PFSK-1 (cell line): ENCODE measurements at regions not wholly inside any gene's neighbourhood (a gene's known extent, or its start where the extent isn't known, plus 50 kb on each side); places are given as distances from the start of the nearest gene placed in this dataset.

ENCODE experiments used
- FOXP2 ChIP-seq: optimal IDR thresholded peaks from 2 replicates; pipeline ENCODE3; 2011; ENCODE audit warnings: borderline replicate concordance, control low read depth, inconsistent platforms; ENCODE audit not compliant: insufficient read depth; ENCODE audit errors: extremely low read length, extremely low read depth
- POLR2AphosphoS5 ChIP-seq: IDR thresholded peaks from 2 replicates; pipeline ENCODE4 v1.6.1; 2012; ENCODE audit warnings: low read depth, mild to moderate bottlenecking, control low read depth, low read length, moderate library complexity
- SIN3A ChIP-seq: IDR thresholded peaks from 2 replicates; pipeline ENCODE4 v1.6.1; 2012; ENCODE audit warnings: mild to moderate bottlenecking, low read length, moderate library complexity, borderline replicate concordance; ENCODE audit not compliant: insufficient read depth
- TAF1 ChIP-seq: IDR thresholded peaks from 2 replicates; pipeline ENCODE4 v1.6.1; 2012; ENCODE audit warnings: low read length, control low read depth, borderline replicate concordance; ENCODE audit not compliant: insufficient read depth
- TF ChIP-seq, protein P1 (sequence below), 2 experiments: IDR thresholded peaks; 2 replicates each; pipeline versions ENCODE4 v1.6.1 to v1.8.0; 2011 to 2012; ENCODE audit warnings: low read depth in 2 of 2, low read length in 2 of 2, control low read depth in 1 of 2, inconsistent platforms in 1 of 2, mild to moderate bottlenecking in 1 of 2, moderate library complexity in 1 of 2; ENCODE audit not compliant: insufficient read depth in 1 of 2

DNA sequence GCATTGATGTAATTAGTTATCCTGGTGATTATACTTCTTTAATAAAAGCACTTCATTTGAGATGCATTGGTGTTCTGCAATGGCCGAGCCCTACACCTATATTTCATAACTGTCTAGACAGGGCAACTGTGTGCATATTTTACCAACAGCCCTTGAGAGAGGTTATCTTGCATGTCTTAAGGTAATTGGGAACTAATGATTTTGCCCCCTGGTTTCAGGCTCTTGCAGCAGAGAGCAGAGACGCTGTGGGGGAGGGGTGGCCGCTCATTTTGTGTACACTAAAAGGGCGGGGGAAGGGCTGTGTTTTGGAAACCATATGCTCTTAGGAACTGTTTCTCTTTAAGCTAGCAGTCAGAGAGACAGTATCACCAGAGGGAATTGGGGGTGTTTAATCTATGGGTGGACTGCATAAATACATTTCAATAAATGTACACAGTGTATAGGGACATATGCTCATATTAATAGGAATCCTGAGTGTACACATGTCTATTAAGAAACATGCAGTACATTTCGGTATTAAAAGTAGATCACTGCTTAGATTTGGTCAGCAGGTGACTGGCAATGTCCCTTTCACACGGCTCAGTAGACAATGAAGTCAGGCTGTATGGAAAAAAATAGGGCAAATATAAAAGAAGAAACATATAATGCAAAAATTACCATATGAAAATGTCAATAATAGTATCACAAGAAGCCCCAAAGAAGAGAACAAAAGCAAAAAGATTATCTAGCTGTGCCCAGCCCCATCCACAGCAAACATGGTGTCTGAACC is 402.9 kb upstream of the CITED2 start:
- TF ChIP-seq FOXP2 (no peak), SIN3A (no peak), TAF1 (no peak), POLR2AphosphoS5 (no peak)
- TF ChIP-seq, protein P1, sequence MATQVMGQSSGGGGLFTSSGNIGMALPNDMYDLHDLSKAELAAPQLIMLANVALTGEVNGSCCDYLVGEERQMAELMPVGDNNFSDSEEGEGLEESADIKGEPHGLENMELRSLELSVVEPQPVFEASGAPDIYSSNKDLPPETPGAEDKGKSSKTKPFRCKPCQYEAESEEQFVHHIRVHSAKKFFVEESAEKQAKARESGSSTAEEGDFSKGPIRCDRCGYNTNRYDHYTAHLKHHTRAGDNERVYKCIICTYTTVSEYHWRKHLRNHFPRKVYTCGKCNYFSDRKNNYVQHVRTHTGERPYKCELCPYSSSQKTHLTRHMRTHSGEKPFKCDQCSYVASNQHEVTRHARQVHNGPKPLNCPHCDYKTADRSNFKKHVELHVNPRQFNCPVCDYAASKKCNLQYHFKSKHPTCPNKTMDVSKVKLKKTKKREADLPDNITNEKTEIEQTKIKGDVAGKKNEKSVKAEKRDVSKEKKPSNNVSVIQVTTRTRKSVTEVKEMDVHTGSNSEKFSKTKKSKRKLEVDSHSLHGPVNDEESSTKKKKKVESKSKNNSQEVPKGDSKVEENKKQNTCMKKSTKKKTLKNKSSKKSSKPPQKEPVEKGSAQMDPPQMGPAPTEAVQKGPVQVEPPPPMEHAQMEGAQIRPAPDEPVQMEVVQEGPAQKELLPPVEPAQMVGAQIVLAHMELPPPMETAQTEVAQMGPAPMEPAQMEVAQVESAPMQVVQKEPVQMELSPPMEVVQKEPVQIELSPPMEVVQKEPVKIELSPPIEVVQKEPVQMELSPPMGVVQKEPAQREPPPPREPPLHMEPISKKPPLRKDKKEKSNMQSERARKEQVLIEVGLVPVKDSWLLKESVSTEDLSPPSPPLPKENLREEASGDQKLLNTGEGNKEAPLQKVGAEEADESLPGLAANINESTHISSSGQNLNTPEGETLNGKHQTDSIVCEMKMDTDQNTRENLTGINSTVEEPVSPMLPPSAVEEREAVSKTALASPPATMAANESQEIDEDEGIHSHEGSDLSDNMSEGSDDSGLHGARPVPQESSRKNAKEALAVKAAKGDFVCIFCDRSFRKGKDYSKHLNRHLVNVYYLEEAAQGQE (IDR thresholded peaks at IDR 0.05; ENCODE audit: insufficient read depth in 1 of 2, low read depth in 2 of 2, low read length in 2 of 2) = no peak

DNA sequence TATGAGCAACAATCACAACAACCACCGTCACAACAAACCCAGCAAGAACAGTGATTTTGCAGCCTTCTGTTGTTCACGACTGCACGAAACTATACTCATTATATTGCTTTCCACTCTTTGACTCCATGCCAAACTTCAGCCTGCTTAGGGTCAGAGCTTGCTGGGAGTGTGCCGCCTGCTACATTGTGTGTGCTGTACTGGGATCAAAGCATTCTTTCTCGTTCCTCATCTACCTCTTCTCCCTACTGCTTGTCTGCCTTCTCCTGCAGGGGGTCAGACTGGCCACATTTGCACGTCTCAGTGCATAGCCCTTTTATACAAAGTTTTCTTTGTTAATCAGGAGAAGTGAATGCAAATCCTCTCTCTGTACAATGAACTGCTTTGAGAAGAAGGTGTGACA is 401.6 kb upstream of the CITED2 start:
- TF ChIP-seq POLR2AphosphoS5 (no peak), SIN3A (no peak), FOXP2 (no peak), TAF1 (no peak)
- TF ChIP-seq, protein P1 (IDR thresholded peaks at IDR 0.05; ENCODE audit: insufficient read depth in 1 of 2, low read depth in 2 of 2, low read length in 2 of 2) = no peak

DNA sequence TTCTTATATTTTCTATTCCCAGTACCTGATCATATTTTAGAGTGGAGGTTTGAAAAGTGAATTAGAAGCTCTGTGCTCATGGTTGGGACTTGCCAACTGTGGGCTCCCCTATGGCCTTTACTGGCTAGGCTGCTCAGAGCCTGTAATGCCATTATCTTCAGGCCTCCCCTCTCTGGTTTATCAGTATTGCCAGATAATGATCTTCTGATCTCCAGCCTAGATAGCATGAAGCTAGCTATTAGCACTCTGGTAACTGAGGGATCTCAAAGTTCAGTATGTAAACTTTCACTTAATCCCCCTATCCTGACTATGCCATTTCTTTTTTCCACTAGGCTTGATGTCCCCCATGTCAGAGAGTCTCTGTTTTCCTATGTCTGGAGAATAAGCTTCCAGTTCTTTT is 393.7 kb upstream of the CITED2 start:
- TF ChIP-seq FOXP2 (no peak), SIN3A (no peak), TAF1 (no peak), POLR2AphosphoS5 (no peak)
- TF ChIP-seq, protein P1 (IDR thresholded peaks at IDR 0.05; ENCODE audit: insufficient read depth in 1 of 2, low read depth in 2 of 2, low read length in 2 of 2) = no peak

DNA sequence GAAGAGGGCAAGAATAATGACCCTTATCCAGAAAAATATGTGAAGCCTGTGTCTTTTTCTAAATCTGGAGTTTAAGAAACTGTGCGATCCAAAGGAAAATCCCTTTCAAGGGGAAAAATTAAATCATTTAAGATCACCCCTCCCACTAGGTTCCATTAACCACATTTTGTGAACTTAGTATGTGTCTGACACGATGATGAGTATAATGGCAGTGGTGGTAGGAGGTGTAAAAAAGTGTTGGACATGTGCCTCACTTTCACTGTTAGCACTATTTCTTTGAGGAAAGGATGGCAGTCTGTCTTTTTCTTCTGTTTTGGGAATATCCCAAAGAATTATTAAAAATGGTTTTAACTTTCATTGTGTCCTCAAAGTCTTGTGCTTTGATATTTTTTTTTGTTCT is 392.3 kb upstream of the CITED2 start:
- TF ChIP-seq SIN3A (no peak), POLR2AphosphoS5 (no peak)

DNA sequence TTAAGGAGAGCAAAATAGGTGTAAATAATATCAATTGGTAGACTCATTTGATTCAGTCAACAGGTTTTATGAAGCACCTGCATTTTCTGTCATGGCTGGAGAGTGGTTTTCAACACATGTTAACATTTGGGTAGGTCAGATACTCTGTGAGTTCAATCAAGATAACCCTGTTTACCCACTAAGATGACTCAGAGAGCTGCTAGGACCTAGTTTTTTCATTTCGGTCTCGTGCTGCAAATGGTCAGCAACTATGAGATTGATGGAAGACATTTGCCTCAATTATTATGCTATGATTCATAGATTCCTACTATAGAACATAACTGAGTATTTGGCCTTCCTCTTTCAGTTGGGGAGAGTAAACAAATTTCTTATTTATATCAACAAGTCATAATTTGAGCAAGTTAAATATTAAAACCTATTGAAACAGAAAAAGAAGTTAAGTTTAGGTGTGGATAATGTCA is 391.4 kb upstream of the CITED2 start:
- TF ChIP-seq TAF1 (no peak), POLR2AphosphoS5 (no peak), FOXP2 (no peak), SIN3A (no peak)
- TF ChIP-seq, protein P1 (IDR thresholded peaks at IDR 0.05; ENCODE audit: insufficient read depth in 1 of 2, low read depth in 2 of 2, low read length in 2 of 2) = no peak
